ENCODE measurements at regions not wholly inside any gene's neighbourhood (a gene's known extent, or its start where the extent isn't known, plus 50 kb on each side); places are given as distances from the start of the nearest gene placed in this dataset.

DNA sequence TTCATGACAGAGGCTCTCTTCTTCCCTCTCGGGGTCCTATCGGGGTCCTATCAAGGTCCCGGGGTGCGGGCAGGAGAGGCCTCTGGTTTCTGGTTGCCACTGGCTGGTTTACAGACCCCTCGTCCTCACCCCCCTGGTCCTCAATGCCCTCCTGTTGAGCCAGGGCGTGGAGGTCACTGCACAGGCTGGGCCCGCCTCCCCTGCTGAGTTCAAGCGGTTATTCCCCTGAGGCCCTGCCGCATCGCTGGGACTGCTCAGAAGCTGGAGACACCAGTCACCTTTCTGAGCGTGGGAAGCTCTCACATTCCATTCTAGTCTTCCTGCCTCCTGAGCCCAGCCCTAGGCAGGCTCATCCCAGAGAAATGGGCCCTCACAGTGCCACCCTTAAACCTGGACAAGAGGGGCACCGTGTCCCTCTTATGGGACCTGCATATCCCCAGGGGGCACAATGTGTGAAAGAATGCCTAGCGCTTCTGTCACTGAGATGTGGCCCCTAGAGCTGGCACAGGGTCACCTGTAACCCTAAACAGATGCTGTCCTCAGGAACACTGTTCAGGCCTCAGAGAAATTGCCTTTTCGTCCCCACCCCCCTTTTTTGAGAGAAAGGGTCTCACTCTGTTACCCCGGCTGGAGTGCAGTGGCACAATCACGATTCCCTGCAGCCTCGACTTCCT is 177.7 kb upstream of the RGS6 start:
- TF ChIP-seq POLR2AphosphoS5 (IDR thresholded peaks at IDR 0.05) (no peak), POLR2A (IDR thresholded peaks at IDR 0.05) (no peak)
- TF ChIP-seq, protein P1, sequence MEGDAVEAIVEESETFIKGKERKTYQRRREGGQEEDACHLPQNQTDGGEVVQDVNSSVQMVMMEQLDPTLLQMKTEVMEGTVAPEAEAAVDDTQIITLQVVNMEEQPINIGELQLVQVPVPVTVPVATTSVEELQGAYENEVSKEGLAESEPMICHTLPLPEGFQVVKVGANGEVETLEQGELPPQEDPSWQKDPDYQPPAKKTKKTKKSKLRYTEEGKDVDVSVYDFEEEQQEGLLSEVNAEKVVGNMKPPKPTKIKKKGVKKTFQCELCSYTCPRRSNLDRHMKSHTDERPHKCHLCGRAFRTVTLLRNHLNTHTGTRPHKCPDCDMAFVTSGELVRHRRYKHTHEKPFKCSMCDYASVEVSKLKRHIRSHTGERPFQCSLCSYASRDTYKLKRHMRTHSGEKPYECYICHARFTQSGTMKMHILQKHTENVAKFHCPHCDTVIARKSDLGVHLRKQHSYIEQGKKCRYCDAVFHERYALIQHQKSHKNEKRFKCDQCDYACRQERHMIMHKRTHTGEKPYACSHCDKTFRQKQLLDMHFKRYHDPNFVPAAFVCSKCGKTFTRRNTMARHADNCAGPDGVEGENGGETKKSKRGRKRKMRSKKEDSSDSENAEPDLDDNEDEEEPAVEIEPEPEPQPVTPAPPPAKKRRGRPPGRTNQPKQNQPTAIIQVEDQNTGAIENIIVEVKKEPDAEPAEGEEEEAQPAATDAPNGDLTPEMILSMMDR (IDR thresholded peaks at IDR 0.05): no peak

All from prostate gland (tissue), 2 donors.